Neural cell (in vitro differentiated cells): ENCODE measurements at regions not wholly inside any gene's neighbourhood (a gene's known extent, or its start where the extent isn't known, plus 50 kb on each side); places are given as distances from the start of the nearest gene placed in this dataset.

Source experiments
- H2AFZ ChIP-seq: fragments of 200-600, 300-800 bp; sonication (generic), shearing (Covaris generic); 2 replicates; pipeline ENCODE4 v1.6.0; 2014; ENCODE audit warnings: low read depth, mild to moderate bottlenecking, antibody characterized with exemption, low read length, moderate library complexity
- H3F3A ChIP-seq: fragments of 200-600 bp; shearing (Covaris generic); 2 replicates; pipeline ENCODE4 v1.6.1; 2016; ENCODE audit warnings: mild to moderate bottlenecking, moderate library complexity, mixed read lengths, antibody characterized with exemption, low read length; ENCODE audit not compliant: insufficient read depth, poor library complexity, severe bottlenecking
- H3K27ac ChIP-seq: fragments of 200-600, 300-800 bp; sonication (generic), shearing (Covaris generic); 2 replicates; pipeline ENCODE4 v1.5.1; 2014; ENCODE audit warnings: mild to moderate bottlenecking, low read length, moderate library complexity
- H3K27me3 ChIP-seq: fragments of 300-800, 200-600 bp; sonication (generic), shearing (Covaris generic); 2 replicates; pipeline ENCODE4 v1.6.0; 2014; ENCODE audit warnings: mild to moderate bottlenecking, low read depth, low read length, moderate library complexity; ENCODE audit not compliant: insufficient read depth
- H3K36me3 ChIP-seq: fragments of 300-800, 200-600 bp; sonication (generic), shearing (Covaris generic); 2 replicates; pipeline ENCODE4 v1.5.1; 2014; ENCODE audit warnings: mild to moderate bottlenecking, antibody characterized with exemption, low read length, moderate library complexity; ENCODE audit not compliant: insufficient read depth
- H3K4me2 ChIP-seq: fragments of 300-800, 200-600 bp; sonication (generic), shearing (Covaris generic); 2 replicates; pipeline ENCODE4 v1.6.0; 2014; ENCODE audit warnings: mild to moderate bottlenecking, low read length
- H3K4me3 ChIP-seq: fragments of 300-800, 200-600 bp; sonication (generic), shearing (Covaris generic); 2 replicates; pipeline ENCODE4 v1.5.1; 2014; ENCODE audit warnings: mild to moderate bottlenecking, low read length, moderate library complexity
- H3K79me2 ChIP-seq: fragments of 200-600 bp; shearing (Covaris generic); replicated peaks from 2 replicates; pipeline ENCODE4 v1.6.0; 2014; ENCODE audit warnings: mild to moderate bottlenecking, low read length, moderate library complexity; ENCODE audit not compliant: insufficient read depth
- H3K9ac ChIP-seq: fragments of 300-800, 200-600 bp; sonication (generic), shearing (Covaris generic); 2 replicates; pipeline ENCODE4 v1.6.1; 2016; ENCODE audit warnings: mild to moderate bottlenecking, low read length, mixed read lengths
- H3K9me2 ChIP-seq: fragments of 200-600 bp; shearing (Covaris generic); 2 replicates; pipeline ENCODE4 v1.6.1; 2016; ENCODE audit warnings: mild to moderate bottlenecking, low read length, mixed read lengths; ENCODE audit not compliant: insufficient read depth
- H3K9me3 ChIP-seq: fragments of 200-600, 300-800 bp; sonication (generic), shearing (Covaris generic); 2 replicates; pipeline ENCODE4 v1.6.1; 2016; ENCODE audit warnings: mild to moderate bottlenecking, mixed run types, low read length, moderate library complexity, mixed read lengths
- H4K20me1 ChIP-seq: fragments of 200-600 bp; shearing (Covaris generic); 2 replicates; pipeline ENCODE4 v1.6.1; 2016; ENCODE audit warnings: mild to moderate bottlenecking, mixed run types; ENCODE audit not compliant: insufficient read depth
- CTCF ChIP-seq: fragments of 450-650 bp; IDR thresholded peaks from 2 replicates; pipeline ENCODE4 v1.5.1; 2014; ENCODE audit warnings: antibody characterized with exemption, mild to moderate bottlenecking, moderate library complexity; ENCODE audit not compliant: poor library complexity, severe bottlenecking
- EP300 ChIP-seq: fragments of 450-650 bp; conservative IDR thresholded peaks from 2 replicates; pipeline ENCODE4 v1.6.1; 2014; ENCODE audit warnings: antibody characterized with exemption, mild to moderate bottlenecking, moderate library complexity; ENCODE audit not compliant: poor library complexity, severe bottlenecking
- EZH2 ChIP-seq: fragments of 200-600, 300-800 bp; shearing (Covaris generic), sonication (generic); IDR thresholded peaks from 2 replicates; pipeline ENCODE4 v1.6.1; 2014; ENCODE audit warnings: antibody characterized with exemption, low read length, borderline replicate concordance, mild to moderate bottlenecking; ENCODE audit not compliant: insufficient read depth, poor library complexity, severe bottlenecking
- MXI1 ChIP-seq: fragments of 450-650 bp; conservative IDR thresholded peaks from 2 replicates; pipeline ENCODE4 v1.6.1; 2014; ENCODE audit warnings: antibody characterized with exemption, mild to moderate bottlenecking; ENCODE audit not compliant: poor library complexity, severe bottlenecking
- POLR2AphosphoS5 ChIP-seq: IDR thresholded peaks from 2 replicates; pipeline ENCODE4 v1.6.1; 2012
- RAD21 ChIP-seq: fragments of 450-650 bp; conservative IDR thresholded peaks from 2 replicates; pipeline ENCODE4 v1.6.1; 2014; ENCODE audit warnings: antibody characterized with exemption, mild to moderate bottlenecking, moderate library complexity
- SMC3 ChIP-seq: fragments of 450-650 bp; conservative IDR thresholded peaks from 2 replicates; pipeline ENCODE4 v1.6.1; 2014; ENCODE audit warnings: antibody characterized with exemption, mild to moderate bottlenecking, moderate library complexity; ENCODE audit not compliant: poor library complexity
- TAF1 ChIP-seq: IDR thresholded peaks from 2 replicates; pipeline ENCODE4 v1.6.1; 2012; ENCODE audit warnings: low read depth
- TF ChIP-seq, protein P1 (sequence below): IDR thresholded peaks from 2 replicates; pipeline ENCODE4 v1.6.1; 2012; ENCODE audit warnings: borderline replicate concordance

- H3K79me2 ChIP-seq: no peaks in the 10 kb centered on the region
- H3K4me2 ChIP-seq: no peak overlapping the region
- no peaks in the 10 kb centered on the region for H3K27me3 ChIP-seq
- H3K9me2 ChIP-seq: no peaks in the 10 kb centered on the region
- no peak overlapping the region for H3K27ac ChIP-seq
- H3K4me3 ChIP-seq: no peak overlapping the region
- H3K9me3 ChIP-seq: no peaks in the 10 kb centered on the region
- no peaks in the 10 kb centered on the region for H4K20me1 ChIP-seq
- H3K36me3 ChIP-seq: no peaks in the 10 kb centered on the region
- no peaks in the 10 kb centered on the region for H3F3A ChIP-seq
- no peak overlapping the region for H2AFZ ChIP-seq
- no peak overlapping the region for H3K9ac ChIP-seq
- no peak for TF ChIP-seq MXI1
- no peak for TF ChIP-seq SMC3
Measured at GRCh38 chr10:2893158-2893845, 174.0 kb upstream of the PFKP start.

DNA sequence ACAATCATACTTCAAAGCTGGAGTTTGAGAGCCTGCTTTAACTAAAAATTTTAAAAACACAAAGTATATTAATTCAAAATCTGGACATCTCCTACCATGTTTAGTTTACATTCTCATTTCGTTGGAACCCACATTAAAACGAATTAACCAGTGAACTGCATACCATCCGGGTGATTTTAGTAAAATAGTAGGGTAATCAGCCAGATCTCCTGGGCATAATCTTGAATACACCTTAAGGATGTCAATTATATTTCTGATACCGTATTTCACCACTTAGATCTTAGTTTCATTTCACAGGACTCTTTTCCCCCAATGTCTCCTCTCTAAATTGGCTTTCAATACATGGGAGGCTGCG is 175.6 kb upstream of the PFKP start:
- H4K20me1 ChIP-seq: no peaks in the 10 kb centered on the region
- H3F3A ChIP-seq: no peaks in the 10 kb centered on the region
- H3K27ac ChIP-seq: no peak overlapping the region
- H3K27me3 ChIP-seq: no peaks in the 10 kb centered on the region
- H3K9ac ChIP-seq: no peak overlapping the region
- H2AFZ ChIP-seq: no peak overlapping the region
- H3K4me2 ChIP-seq: no peak overlapping the region
- H3K79me2 ChIP-seq: no peaks in the 10 kb centered on the region
- no peaks in the 10 kb centered on the region for H3K9me2 ChIP-seq
- H3K4me3 ChIP-seq: no peak overlapping the region
- no peaks in the 10 kb centered on the region for H3K9me3 ChIP-seq
- no peaks in the 10 kb centered on the region for H3K36me3 ChIP-seq
- TF ChIP-seq EZH2 (no peak), CTCF (no peak), TAF1 (no peak), MXI1 (no peak), SMC3 (no peak), POLR2AphosphoS5 (no peak), EP300 (no peak), RAD21 (no peak)
- TF ChIP-seq, protein P1, sequence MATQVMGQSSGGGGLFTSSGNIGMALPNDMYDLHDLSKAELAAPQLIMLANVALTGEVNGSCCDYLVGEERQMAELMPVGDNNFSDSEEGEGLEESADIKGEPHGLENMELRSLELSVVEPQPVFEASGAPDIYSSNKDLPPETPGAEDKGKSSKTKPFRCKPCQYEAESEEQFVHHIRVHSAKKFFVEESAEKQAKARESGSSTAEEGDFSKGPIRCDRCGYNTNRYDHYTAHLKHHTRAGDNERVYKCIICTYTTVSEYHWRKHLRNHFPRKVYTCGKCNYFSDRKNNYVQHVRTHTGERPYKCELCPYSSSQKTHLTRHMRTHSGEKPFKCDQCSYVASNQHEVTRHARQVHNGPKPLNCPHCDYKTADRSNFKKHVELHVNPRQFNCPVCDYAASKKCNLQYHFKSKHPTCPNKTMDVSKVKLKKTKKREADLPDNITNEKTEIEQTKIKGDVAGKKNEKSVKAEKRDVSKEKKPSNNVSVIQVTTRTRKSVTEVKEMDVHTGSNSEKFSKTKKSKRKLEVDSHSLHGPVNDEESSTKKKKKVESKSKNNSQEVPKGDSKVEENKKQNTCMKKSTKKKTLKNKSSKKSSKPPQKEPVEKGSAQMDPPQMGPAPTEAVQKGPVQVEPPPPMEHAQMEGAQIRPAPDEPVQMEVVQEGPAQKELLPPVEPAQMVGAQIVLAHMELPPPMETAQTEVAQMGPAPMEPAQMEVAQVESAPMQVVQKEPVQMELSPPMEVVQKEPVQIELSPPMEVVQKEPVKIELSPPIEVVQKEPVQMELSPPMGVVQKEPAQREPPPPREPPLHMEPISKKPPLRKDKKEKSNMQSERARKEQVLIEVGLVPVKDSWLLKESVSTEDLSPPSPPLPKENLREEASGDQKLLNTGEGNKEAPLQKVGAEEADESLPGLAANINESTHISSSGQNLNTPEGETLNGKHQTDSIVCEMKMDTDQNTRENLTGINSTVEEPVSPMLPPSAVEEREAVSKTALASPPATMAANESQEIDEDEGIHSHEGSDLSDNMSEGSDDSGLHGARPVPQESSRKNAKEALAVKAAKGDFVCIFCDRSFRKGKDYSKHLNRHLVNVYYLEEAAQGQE: no peak
